IPS-20b (cell line): ENCODE measurements at regions not wholly inside any gene's neighbourhood (a gene's known extent, or its start where the extent isn't known, plus 50 kb on each side); places are given as distances from the start of the nearest gene placed in this dataset.

Source experiments
- H3K27ac ChIP-seq: one replicate; pipeline ENCODE4 v1.5.1; 2013; ENCODE audit warnings: low read length
- H3K27me3 ChIP-seq: 2 replicates; pipeline ENCODE4 v1.6.1; 2013; ENCODE audit warnings: mild to moderate bottlenecking, low read length, inconsistent platforms; ENCODE audit not compliant: insufficient read depth
- H3K36me3 ChIP-seq: 2 replicates; pipeline ENCODE4 v1.6.1; 2013; ENCODE audit warnings: low read depth, mild to moderate bottlenecking, inconsistent platforms, low read length, moderate library complexity; ENCODE audit not compliant: insufficient read depth
- H3K4me1 ChIP-seq: 2 replicates; pipeline ENCODE4 v1.6.1; 2013; ENCODE audit warnings: mild to moderate bottlenecking, control low read depth, inconsistent platforms, low read length, moderate library complexity; ENCODE audit not compliant: insufficient read depth
- H3K4me3 ChIP-seq: 2 replicates; pipeline ENCODE4 v1.5.1; 2013; ENCODE audit warnings: mild to moderate bottlenecking, low read length, inconsistent platforms
- H3K9ac ChIP-seq: 2 replicates; pipeline ENCODE4 v1.6.1; 2013; ENCODE audit warnings: low read depth, mild to moderate bottlenecking, inconsistent platforms, low read length, moderate library complexity
- H3K9me3 ChIP-seq: 2 replicates; pipeline ENCODE4 v1.6.1; 2013; ENCODE audit warnings: mild to moderate bottlenecking, low read depth, low read length, inconsistent platforms; ENCODE audit not compliant: insufficient read depth

GRCh38 chr6:90413867-90414266, 117.2 kb upstream of the BACH2 start:
- H3K9ac ChIP-seq = no peak overlapping the region
- peak overlapping the region; percentile 49; the same call in 1 of the 2 replicates for H3K4me3 ChIP-seq
- H3K4me1 ChIP-seq = peaks cover 14% of the 10 kb centered on the region; the same call in 1 of the 2 replicates
- H3K9me3 ChIP-seq = no peaks in the 10 kb centered on the region
- peaks cover 15% of the 10 kb centered on the region; the same call in 1 of the 2 replicates for H3K27me3 ChIP-seq
- H3K27ac ChIP-seq = no peak overlapping the region
- H3K36me3 ChIP-seq = no peaks in the 10 kb centered on the region

GRCh38 chr6:90413396-90413795, 116.8 kb upstream of the BACH2 start:
- Histone ChIP-seq H3K9ac (no peak overlapping the region), H3K4me1 (peaks cover 14% of the 10 kb centered on the region; the same call in 1 of the 2 replicates)

GRCh38 chr6:90412538-90413369, 116.1 kb upstream of the BACH2 start:
- Histone ChIP-seq H3K27ac (no peak overlapping the region), H3K36me3 (no peaks in the 10 kb centered on the region), H3K27me3 (peaks cover 15% of the 10 kb centered on the region; the same call in 1 of the 2 replicates), H3K4me3 (no peak overlapping the region), H3K9me3 (no peaks in the 10 kb centered on the region), H3K4me1 (peaks cover 14% of the 10 kb centered on the region; the same call in 1 of the 2 replicates), H3K9ac (no peak overlapping the region)

More at GRCh38 chr6:90413396-90413795, 116.8 kb upstream of the BACH2 start:
- H3K36me3 ChIP-seq = no peaks in the 10 kb centered on the region
- H3K4me3 ChIP-seq = peak overlapping the region; percentile 49; the same call in 1 of the 2 replicates
- H3K27me3 ChIP-seq = peaks cover 15% of the 10 kb centered on the region; the same call in 1 of the 2 replicates
- no peak overlapping the region for H3K27ac ChIP-seq
- no peaks in the 10 kb centered on the region for H3K9me3 ChIP-seq

GRCh38 chr6:90411292-90411781, 114.7 kb upstream of the BACH2 start:
- H3K9ac ChIP-seq = no peak overlapping the region
- no peaks in the 10 kb centered on the region for H3K9me3 ChIP-seq
- no peak overlapping the region for H3K4me3 ChIP-seq
- no peaks in the 10 kb centered on the region for H3K36me3 ChIP-seq
- peaks cover 14% of the 10 kb centered on the region for H3K4me1 ChIP-seq
- H3K27me3 ChIP-seq = peaks cover 15% of the 10 kb centered on the region; the same call in 1 of the 2 replicates
- H3K27ac ChIP-seq = no peak overlapping the region

GRCh38 chr6:90409700-90410099, 113.1 kb upstream of the BACH2 start:
- Histone ChIP-seq H3K27ac (no peak overlapping the region), H3K27me3 (peaks cover 15% of the 10 kb centered on the region; the same call in 1 of the 2 replicates), H3K9ac (no peak overlapping the region), H3K9me3 (no peaks in the 10 kb centered on the region), H3K4me1 (peaks cover 14% of the 10 kb centered on the region), H3K4me3 (no peak overlapping the region), H3K36me3 (no peaks in the 10 kb centered on the region)

- no peaks in the 10 kb centered on the region for H3K27me3 ChIP-seq
- H3K9ac ChIP-seq = no peak overlapping the region
- peaks cover 12% of the 10 kb centered on the region for H3K4me1 ChIP-seq
- no peak overlapping the region for H3K27ac ChIP-seq
- H3K4me3 ChIP-seq = no peak overlapping the region
- no peaks in the 10 kb centered on the region for H3K9me3 ChIP-seq
- no peaks in the 10 kb centered on the region for H3K36me3 ChIP-seq
These were observed 110.3 kb upstream of the BACH2 start for GRCh38 chr6:90406957-90407356.

GRCh38 chr6:90406142-90406794, 109.6 kb upstream of the BACH2 start:
- Histone ChIP-seq H3K4me1 (peaks cover 12% of the 10 kb centered on the region), H3K27me3 (no peaks in the 10 kb centered on the region), H3K36me3 (no peaks in the 10 kb centered on the region), H3K9ac (no peak overlapping the region), H3K9me3 (no peaks in the 10 kb centered on the region), H3K27ac (no peak overlapping the region), H3K4me3 (no peak overlapping the region)

GRCh38 chr6:90403489-90404381, 107.1 kb upstream of the BACH2 start:
- no peak overlapping the region for H3K27ac ChIP-seq
- peaks cover 12% of the 10 kb centered on the region for H3K4me1 ChIP-seq
- no peak overlapping the region for H3K4me3 ChIP-seq
- H3K36me3 ChIP-seq = no peaks in the 10 kb centered on the region
- H3K9me3 ChIP-seq = no peaks in the 10 kb centered on the region
- no peak overlapping the region for H3K9ac ChIP-seq
- no peaks in the 10 kb centered on the region for H3K27me3 ChIP-seq

GRCh38 chr6:90402831-90403192, 106.2 kb upstream of the BACH2 start:
- Histone ChIP-seq H3K4me3 (no peak overlapping the region), H3K4me1 (peaks cover 12% of the 10 kb centered on the region), H3K36me3 (no peaks in the 10 kb centered on the region), H3K27me3 (no peaks in the 10 kb centered on the region), H3K9ac (no peak overlapping the region), H3K27ac (no peak overlapping the region), H3K9me3 (no peaks in the 10 kb centered on the region)

GRCh38 chr6:90401933-90402830, 105.5 kb upstream of the BACH2 start:
- no peak overlapping the region for H3K27ac ChIP-seq
- H3K27me3 ChIP-seq = no peaks in the 10 kb centered on the region
- no peaks in the 10 kb centered on the region for H3K36me3 ChIP-seq
- no peak overlapping the region for H3K9ac ChIP-seq
- no peaks in the 10 kb centered on the region for H3K9me3 ChIP-seq
- peaks cover 12% of the 10 kb centered on the region for H3K4me1 ChIP-seq
- H3K4me3 ChIP-seq = no peak overlapping the region
